DND-41 (cell line): ENCODE measurements at regions not wholly inside any gene's neighbourhood (a gene's known extent, or its start where the extent isn't known, plus 50 kb on each side); places are given as distances from the start of the nearest gene placed in this dataset.

ENCODE experiments used
- EZH2 ChIP-seq: IDR thresholded peaks from 3 replicates; pipeline ENCODE4 v1.6.1; 2012; ENCODE audit warnings: borderline replicate concordance, low read depth, mild to moderate bottlenecking, moderate library complexity, low read length, inconsistent platforms; ENCODE audit not compliant: severe bottlenecking
- TF ChIP-seq, protein P1 (sequence below): IDR thresholded peaks from 2 replicates; pipeline ENCODE4 v1.5.1; 2012; ENCODE audit warnings: borderline replicate concordance, low read length, moderate library complexity, mild to moderate bottlenecking; ENCODE audit not compliant: poor library complexity, severe bottlenecking; ENCODE audit errors: extremely low read depth

DNA sequence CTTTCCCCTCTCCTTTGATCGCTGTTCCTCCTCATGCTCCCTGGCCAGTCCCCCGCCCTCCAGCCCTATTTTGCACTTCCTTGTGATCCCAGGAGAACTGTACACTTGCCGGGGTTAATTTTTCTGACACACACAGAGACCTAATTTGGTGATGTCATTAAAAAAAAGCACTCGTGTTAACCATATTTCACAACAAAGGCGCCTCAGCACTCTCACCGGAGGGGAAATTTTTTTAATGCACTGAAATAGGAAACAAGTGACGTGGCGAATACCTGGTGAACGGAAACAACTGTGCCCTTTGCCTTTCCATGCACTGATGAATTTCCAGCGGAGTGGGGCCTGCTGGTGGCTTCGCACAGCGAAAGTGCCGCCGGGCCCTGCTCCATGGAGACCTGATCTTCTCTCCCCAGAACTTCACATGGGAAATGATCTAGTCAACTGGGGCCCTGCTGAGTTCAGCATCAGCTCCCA is 53.9 kb upstream of the TAGAP start:
- TF ChIP-seq, protein P1, sequence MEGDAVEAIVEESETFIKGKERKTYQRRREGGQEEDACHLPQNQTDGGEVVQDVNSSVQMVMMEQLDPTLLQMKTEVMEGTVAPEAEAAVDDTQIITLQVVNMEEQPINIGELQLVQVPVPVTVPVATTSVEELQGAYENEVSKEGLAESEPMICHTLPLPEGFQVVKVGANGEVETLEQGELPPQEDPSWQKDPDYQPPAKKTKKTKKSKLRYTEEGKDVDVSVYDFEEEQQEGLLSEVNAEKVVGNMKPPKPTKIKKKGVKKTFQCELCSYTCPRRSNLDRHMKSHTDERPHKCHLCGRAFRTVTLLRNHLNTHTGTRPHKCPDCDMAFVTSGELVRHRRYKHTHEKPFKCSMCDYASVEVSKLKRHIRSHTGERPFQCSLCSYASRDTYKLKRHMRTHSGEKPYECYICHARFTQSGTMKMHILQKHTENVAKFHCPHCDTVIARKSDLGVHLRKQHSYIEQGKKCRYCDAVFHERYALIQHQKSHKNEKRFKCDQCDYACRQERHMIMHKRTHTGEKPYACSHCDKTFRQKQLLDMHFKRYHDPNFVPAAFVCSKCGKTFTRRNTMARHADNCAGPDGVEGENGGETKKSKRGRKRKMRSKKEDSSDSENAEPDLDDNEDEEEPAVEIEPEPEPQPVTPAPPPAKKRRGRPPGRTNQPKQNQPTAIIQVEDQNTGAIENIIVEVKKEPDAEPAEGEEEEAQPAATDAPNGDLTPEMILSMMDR: no peak
- no peak for TF ChIP-seq EZH2
